HEK293 (cell line): ENCODE measurements at regions not wholly inside any gene's neighbourhood (a gene's known extent, or its start where the extent isn't known, plus 50 kb on each side); places are given as distances from the start of the nearest gene placed in this dataset.

Source experiments
- CTCF ChIA-PET: fragments of 350-600 bp; formaldehyde crosslinking; extraction: SDS; loops from one replicate; lab custom pipeline; 2021; ENCODE audit warnings: antibody characterized with exemption; lab: Yijun Ruan, JAX
- POLR2A ChIA-PET: fragments of 300-600 bp; formaldehyde crosslinking; extraction: SDS; loops from one replicate; lab custom pipeline; 2020; ENCODE audit warnings: antibody characterized with exemption, inconsistent platforms; lab: Yijun Ruan, JAX
- H3K27ac ChIP-seq: fragments of 200-500 bp; sonication (Bioruptor generic); 2 replicates; pipeline ENCODE4 v1.5.1; 2014; ENCODE audit warnings: low read depth, low read length, control low read depth, inconsistent platforms; ENCODE audit errors: extremely low read depth
- H3K36me3 ChIP-seq, 2 experiments: fragments of 200-500 bp in 1 of 2; sonication (Bioruptor generic) in 1 of 2; 1 replicate in 1 of 2; 2 replicates in 1 of 2; pipeline ENCODE4 v1.5.1; 2014 to 2017; ENCODE audit warnings: inconsistent platforms in 2 of 2, low read length in 2 of 2; ENCODE audit not compliant: control insufficient read depth in 2 of 2, insufficient read depth in 1 of 2
- H3K4me1 ChIP-seq: fragments of 200-500 bp; sonication (Bioruptor generic); 2 replicates; pipeline ENCODE4 v1.5.1; 2014; ENCODE audit warnings: mild to moderate bottlenecking, low read length, inconsistent platforms; ENCODE audit not compliant: control insufficient read depth, insufficient read depth
- H3K4me3 ChIP-seq: 2 replicates; pipeline ENCODE4 v1.5.1; 2011; ENCODE audit warnings: low read depth, mild to moderate bottlenecking, control low read depth, low read length, moderate library complexity
- H3K9me3 ChIP-seq: fragments of 200-500 bp; sonication (Bioruptor generic); 2 replicates; pipeline ENCODE4 v1.5.1; 2014; ENCODE audit warnings: low read depth, low read length, inconsistent platforms; ENCODE audit not compliant: control insufficient read depth, insufficient read depth
- MZF1 ChIP-seq: fragments of 450-650 bp; formaldehyde crosslinking; IDR thresholded peaks from 2 replicates; pipeline ENCODE4 v1.5.1; 2017; ENCODE audit warnings: missing biosample characterization, missing genetic modification characterization, borderline replicate concordance
- RBAK ChIP-seq: fragments of 450-650 bp; formaldehyde crosslinking; IDR thresholded peaks from 2 replicates; pipeline ENCODE4 v1.5.1; 2016; ENCODE audit warnings: missing biosample characterization, missing genetic modification characterization
- WT1 ChIP-seq: fragments of 450-650 bp; formaldehyde crosslinking; IDR thresholded peaks from 2 replicates; pipeline ENCODE4 v1.5.1; 2016; ENCODE audit warnings: missing biosample characterization, missing genetic modification characterization
- ZBTB48 ChIP-seq: fragments of 450-650 bp; formaldehyde crosslinking; IDR thresholded peaks from 2 replicates; pipeline ENCODE4 v1.5.1; 2016; ENCODE audit warnings: missing biosample characterization, missing genetic modification characterization
- ZBTB7A ChIP-seq: fragments of 450-650 bp; formaldehyde crosslinking; IDR thresholded peaks from 2 replicates; pipeline ENCODE4 v1.5.1; 2016; ENCODE audit warnings: low read depth, missing biosample characterization, missing genetic modification characterization
- ZFP3 ChIP-seq: fragments of 450-650 bp; formaldehyde crosslinking; IDR thresholded peaks from 2 replicates; pipeline ENCODE4 v1.5.1; 2016; ENCODE audit warnings: low read depth, missing biosample characterization, missing genetic modification characterization
- ZNF133 ChIP-seq: fragments of 450-650 bp; formaldehyde crosslinking; IDR thresholded peaks from 2 replicates; pipeline ENCODE4 v1.5.1; 2016; ENCODE audit warnings: missing biosample characterization, missing genetic modification characterization
- ZNF211 ChIP-seq: fragments of 450-650 bp; formaldehyde crosslinking; IDR thresholded peaks from 2 replicates; pipeline ENCODE4 v1.5.1; 2016; ENCODE audit warnings: low read depth, missing biosample characterization, missing genetic modification characterization
- ZNF292 ChIP-seq: fragments of 450-650 bp; formaldehyde crosslinking; IDR thresholded peaks from 2 replicates; pipeline ENCODE4 v1.5.1; 2016; ENCODE audit warnings: low read depth, missing biosample characterization, missing genetic modification characterization, borderline replicate concordance
- ZNF324 ChIP-seq: fragments of 450-650 bp; formaldehyde crosslinking; IDR thresholded peaks from 2 replicates; pipeline ENCODE4 v1.5.1; 2016; ENCODE audit warnings: missing biosample characterization, missing genetic modification characterization
- ZNF350 ChIP-seq: fragments of 450-650 bp; formaldehyde crosslinking; IDR thresholded peaks from 2 replicates; pipeline ENCODE4 v1.5.0; 2017; ENCODE audit warnings: missing biosample characterization, mild to moderate bottlenecking, missing genetic modification characterization
- ZNF366 ChIP-seq: fragments of 450-650 bp; formaldehyde crosslinking; conservative IDR thresholded peaks from 2 replicates; pipeline ENCODE4 v1.5.1; 2016; ENCODE audit warnings: missing biosample characterization, missing genetic modification characterization
- ZNF426 ChIP-seq: fragments of 450-650 bp; formaldehyde crosslinking; IDR thresholded peaks from 2 replicates; pipeline ENCODE4 v1.5.1; 2017; ENCODE audit warnings: missing biosample characterization, missing genetic modification characterization, mild to moderate bottlenecking, inconsistent platforms, moderate library complexity
- ZNF521 ChIP-seq: fragments of 450-650 bp; formaldehyde crosslinking; IDR thresholded peaks from 2 replicates; pipeline ENCODE4 v1.5.1; 2017; ENCODE audit warnings: missing biosample characterization, mild to moderate bottlenecking, missing genetic modification characterization
- ZNF544 ChIP-seq: fragments of 450-650 bp; formaldehyde crosslinking; IDR thresholded peaks from 2 replicates; pipeline ENCODE4 v1.5.0; 2017; ENCODE audit warnings: missing biosample characterization, missing genetic modification characterization
- ZNF626 ChIP-seq: fragments of 450-650 bp; sonication (Bioruptor Pico); formaldehyde crosslinking; IDR thresholded peaks from 2 replicates; pipeline ENCODE4 v1.5.1; 2018; ENCODE audit warnings: missing biosample characterization, missing genetic modification characterization, inconsistent platforms
- TF ChIP-seq, protein P1 (sequence below): fragments of 450-650 bp; formaldehyde crosslinking; IDR thresholded peaks from 2 replicates; pipeline ENCODE4 v1.5.1; 2016; ENCODE audit warnings: missing biosample characterization, missing genetic modification characterization
- TF ChIP-seq, protein P2 (sequence below): fragments of 450-650 bp; formaldehyde crosslinking; IDR thresholded peaks from 2 replicates; pipeline ENCODE4 v1.5.1; 2016; ENCODE audit warnings: missing biosample characterization, missing genetic modification characterization
- TF ChIP-seq, protein P3 (sequence below): fragments of 450-650 bp; formaldehyde crosslinking; IDR thresholded peaks from 2 replicates; pipeline ENCODE4 v1.5.1; 2016; ENCODE audit warnings: missing biosample characterization, missing genetic modification characterization
- TF ChIP-seq, protein P4 (sequence below): fragments of 450-650 bp; formaldehyde crosslinking; IDR thresholded peaks from 2 replicates; pipeline ENCODE4 v1.5.1; 2016; ENCODE audit warnings: missing biosample characterization, missing genetic modification characterization

DNA sequence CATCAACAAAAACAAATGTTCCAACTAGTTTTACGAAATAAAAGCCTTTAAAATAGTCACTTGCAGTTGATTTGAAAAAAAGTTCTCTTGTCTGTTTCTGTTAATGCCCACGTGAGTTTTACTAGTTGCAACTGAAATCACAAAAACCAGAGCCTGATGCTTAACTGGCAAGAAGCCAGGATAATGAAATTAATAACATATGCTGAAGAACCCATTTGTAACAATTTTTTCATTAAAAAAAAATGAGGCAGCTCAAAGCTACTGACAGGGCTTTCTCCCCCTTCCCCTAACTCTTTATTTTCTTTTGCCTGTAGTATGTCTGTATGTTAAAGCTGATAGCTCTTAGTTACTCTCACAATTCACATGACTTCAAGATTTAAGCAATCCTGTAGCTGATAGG is 132.7 kb upstream of the EYA4 start:
- H3K4me1 ChIP-seq, result no peaks in the 10 kb centered on the region
- H3K36me3 ChIP-seq, result no peaks in the 10 kb centered on the region
- TF ChIP-seq ZNF350 (tag by site-specific recombination), result 0 out of 2 replicates have a peak, but pooled peaks have one; percentile 17
- TF ChIP-seq, protein P1, sequence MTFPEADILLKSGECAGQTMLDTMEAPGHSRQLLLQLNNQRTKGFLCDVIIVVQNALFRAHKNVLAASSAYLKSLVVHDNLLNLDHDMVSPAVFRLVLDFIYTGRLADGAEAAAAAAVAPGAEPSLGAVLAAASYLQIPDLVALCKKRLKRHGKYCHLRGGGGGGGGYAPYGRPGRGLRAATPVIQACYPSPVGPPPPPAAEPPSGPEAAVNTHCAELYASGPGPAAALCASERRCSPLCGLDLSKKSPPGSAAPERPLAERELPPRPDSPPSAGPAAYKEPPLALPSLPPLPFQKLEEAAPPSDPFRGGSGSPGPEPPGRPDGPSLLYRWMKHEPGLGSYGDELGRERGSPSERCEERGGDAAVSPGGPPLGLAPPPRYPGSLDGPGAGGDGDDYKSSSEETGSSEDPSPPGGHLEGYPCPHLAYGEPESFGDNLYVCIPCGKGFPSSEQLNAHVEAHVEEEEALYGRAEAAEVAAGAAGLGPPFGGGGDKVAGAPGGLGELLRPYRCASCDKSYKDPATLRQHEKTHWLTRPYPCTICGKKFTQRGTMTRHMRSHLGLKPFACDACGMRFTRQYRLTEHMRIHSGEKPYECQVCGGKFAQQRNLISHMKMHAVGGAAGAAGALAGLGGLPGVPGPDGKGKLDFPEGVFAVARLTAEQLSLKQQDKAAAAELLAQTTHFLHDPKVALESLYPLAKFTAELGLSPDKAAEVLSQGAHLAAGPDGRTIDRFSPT (tag by site-specific recombination), result no peak
- TF ChIP-seq, protein P2, sequence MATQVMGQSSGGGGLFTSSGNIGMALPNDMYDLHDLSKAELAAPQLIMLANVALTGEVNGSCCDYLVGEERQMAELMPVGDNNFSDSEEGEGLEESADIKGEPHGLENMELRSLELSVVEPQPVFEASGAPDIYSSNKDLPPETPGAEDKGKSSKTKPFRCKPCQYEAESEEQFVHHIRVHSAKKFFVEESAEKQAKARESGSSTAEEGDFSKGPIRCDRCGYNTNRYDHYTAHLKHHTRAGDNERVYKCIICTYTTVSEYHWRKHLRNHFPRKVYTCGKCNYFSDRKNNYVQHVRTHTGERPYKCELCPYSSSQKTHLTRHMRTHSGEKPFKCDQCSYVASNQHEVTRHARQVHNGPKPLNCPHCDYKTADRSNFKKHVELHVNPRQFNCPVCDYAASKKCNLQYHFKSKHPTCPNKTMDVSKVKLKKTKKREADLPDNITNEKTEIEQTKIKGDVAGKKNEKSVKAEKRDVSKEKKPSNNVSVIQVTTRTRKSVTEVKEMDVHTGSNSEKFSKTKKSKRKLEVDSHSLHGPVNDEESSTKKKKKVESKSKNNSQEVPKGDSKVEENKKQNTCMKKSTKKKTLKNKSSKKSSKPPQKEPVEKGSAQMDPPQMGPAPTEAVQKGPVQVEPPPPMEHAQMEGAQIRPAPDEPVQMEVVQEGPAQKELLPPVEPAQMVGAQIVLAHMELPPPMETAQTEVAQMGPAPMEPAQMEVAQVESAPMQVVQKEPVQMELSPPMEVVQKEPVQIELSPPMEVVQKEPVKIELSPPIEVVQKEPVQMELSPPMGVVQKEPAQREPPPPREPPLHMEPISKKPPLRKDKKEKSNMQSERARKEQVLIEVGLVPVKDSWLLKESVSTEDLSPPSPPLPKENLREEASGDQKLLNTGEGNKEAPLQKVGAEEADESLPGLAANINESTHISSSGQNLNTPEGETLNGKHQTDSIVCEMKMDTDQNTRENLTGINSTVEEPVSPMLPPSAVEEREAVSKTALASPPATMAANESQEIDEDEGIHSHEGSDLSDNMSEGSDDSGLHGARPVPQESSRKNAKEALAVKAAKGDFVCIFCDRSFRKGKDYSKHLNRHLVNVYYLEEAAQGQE (tag by site-specific recombination), result no peak
- no peaks in the 10 kb centered on the region for H3K9me3 ChIP-seq
- POLR2A ChIA-PET, result no interaction called here
- CTCF ChIA-PET, result interaction anchor here (0.6 kb wide), 2 partner anchors 341 to 810 kb away, joined by 3 read pairs; no protein-coding TSS in a partner anchor
- no peak overlapping the region for H3K4me3 ChIP-seq
- H3K27ac ChIP-seq, result no peak overlapping the region

DNA sequence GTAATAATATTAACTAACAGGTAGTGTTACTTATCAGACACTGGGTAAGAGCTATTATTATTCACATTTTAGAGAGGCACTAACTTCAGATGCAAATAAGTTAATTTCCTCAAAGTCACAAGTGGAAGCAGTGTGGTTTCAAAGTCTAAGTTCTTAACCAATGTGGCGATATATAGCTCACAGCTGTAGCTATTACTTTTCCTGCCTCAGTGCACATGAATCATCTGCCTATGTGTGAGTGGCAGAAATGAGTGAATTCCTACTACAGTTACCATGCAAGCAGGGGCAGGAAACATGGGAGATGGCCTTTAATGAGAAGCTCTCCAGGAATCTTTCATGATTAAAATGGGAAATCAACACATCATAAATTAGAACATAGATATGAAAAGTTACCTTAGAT is 126.2 kb upstream of the EYA4 start:
- no peak overlapping the region for H3K27ac ChIP-seq
- no peaks in the 10 kb centered on the region for H3K36me3 ChIP-seq
- ChIA-PET CTCF (interaction anchor here (0.6 to 1.1 kb wide), 2 partner anchors 14 to 25 kb away, joined by 3 to 7 read pairs; no protein-coding TSS in a partner anchor), POLR2A (no interaction called here)
- H3K4me3 ChIP-seq, result no peak overlapping the region
- no peaks in the 10 kb centered on the region for H3K4me1 ChIP-seq
- TF ChIP-seq ZNF366 (tag by site-specific recombination), result no peak
- TF ChIP-seq ZNF292 (tag by site-specific recombination), result no peak
- TF ChIP-seq ZBTB7A (tag by site-specific recombination), result no peak
- TF ChIP-seq WT1 (tag by site-specific recombination), result no peak
- H3K9me3 ChIP-seq, result no peaks in the 10 kb centered on the region

DNA sequence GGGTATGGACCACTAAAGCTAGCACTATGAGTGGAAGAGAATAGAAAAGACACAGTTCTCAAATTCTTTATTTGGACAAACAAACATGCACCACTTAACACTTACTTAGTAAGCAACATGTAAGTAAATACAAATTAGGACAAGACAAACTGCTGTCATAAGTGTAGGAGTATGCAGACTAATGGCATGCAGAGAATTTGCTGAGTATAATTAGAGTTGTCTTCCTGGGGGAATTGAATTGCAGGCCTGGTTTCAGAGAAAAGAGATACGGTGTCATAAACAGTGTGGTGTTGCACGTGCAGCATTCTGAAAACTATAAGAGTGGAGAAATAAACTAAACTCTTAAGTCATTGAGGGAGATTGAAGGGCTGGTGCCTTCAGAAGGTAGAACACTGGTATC is 125.2 kb upstream of the EYA4 start:
- ChIA-PET POLR2A (no interaction called here), CTCF (no interaction called here)
- Histone ChIP-seq H3K4me3 (no peak overlapping the region), H3K9me3 (no peaks in the 10 kb centered on the region), H3K27ac (no peak overlapping the region), H3K4me1 (no peaks in the 10 kb centered on the region), H3K36me3 (no peaks in the 10 kb centered on the region)
- TF ChIP-seq ZNF211 (tag by site-specific recombination) (no peak), ZFP3 (tag by site-specific recombination) (no peak), ZNF544 (tag by site-specific recombination) (no peak), ZNF133 (tag by site-specific recombination) (no peak), MZF1 (tag by site-specific recombination) (no peak), RBAK (tag by site-specific recombination) (no peak), ZNF426 (tag by site-specific recombination) (no peak), ZNF626 (tag by site-specific recombination) (no peak), ZNF324 (tag by site-specific recombination) (no peak), ZNF521 (no peak), ZBTB48 (no peak)
- TF ChIP-seq, protein P1 (tag by site-specific recombination), result no peak
- TF ChIP-seq, protein P3, sequence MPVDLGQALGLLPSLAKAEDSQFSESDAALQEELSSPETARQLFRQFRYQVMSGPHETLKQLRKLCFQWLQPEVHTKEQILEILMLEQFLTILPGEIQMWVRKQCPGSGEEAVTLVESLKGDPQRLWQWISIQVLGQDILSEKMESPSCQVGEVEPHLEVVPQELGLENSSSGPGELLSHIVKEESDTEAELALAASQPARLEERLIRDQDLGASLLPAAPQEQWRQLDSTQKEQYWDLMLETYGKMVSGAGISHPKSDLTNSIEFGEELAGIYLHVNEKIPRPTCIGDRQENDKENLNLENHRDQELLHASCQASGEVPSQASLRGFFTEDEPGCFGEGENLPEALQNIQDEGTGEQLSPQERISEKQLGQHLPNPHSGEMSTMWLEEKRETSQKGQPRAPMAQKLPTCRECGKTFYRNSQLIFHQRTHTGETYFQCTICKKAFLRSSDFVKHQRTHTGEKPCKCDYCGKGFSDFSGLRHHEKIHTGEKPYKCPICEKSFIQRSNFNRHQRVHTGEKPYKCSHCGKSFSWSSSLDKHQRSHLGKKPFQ, result no peak
- TF ChIP-seq, protein P4, sequence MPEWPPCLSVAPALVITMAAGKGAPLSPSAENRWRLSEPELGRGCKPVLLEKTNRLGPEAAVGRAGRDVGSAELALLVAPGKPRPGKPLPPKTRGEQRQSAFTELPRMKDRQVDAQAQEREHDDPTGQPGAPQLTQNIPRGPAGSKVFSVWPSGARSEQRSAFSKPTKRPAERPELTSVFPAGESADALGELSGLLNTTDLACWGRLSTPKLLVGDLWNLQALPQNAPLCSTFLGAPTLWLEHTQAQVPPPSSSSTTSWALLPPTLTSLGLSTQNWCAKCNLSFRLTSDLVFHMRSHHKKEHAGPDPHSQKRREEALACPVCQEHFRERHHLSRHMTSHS (tag by site-specific recombination), result no peak
